ENCODE measurements at regions not wholly inside any gene's neighbourhood (a gene's known extent, or its start where the extent isn't known, plus 50 kb on each side); places are given as distances from the start of the nearest gene placed in this dataset.

DNA sequence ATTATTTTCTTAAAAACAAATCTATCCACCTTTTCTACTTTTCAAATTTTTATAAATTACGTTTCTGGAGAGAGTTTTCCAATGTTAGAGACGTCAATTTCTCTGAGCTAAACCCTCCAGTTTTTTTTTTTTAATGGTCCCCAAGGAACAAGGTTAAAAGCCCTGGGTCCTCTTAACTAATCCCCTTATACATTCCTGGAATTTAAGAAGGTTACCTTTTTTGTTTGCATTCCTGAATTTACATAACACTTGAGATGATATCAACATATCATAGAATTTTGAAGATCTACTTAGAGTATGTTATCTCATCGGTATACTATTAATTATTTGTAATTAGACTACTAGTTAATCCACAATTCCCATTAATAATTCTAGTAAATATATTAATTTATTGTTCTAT lies 662.2 kb upstream of the LRFN5 start:
- DNase-seq (ENCODE audit: low read depth in 2 of 2), result no peak
- no peak overlapping the region for H3K4me3 ChIP-seq (replicated peaks in 1 of 2; ENCODE audit: low read depth in 2 of 2, low read length in 2 of 2)
- TF ChIP-seq, protein P1, sequence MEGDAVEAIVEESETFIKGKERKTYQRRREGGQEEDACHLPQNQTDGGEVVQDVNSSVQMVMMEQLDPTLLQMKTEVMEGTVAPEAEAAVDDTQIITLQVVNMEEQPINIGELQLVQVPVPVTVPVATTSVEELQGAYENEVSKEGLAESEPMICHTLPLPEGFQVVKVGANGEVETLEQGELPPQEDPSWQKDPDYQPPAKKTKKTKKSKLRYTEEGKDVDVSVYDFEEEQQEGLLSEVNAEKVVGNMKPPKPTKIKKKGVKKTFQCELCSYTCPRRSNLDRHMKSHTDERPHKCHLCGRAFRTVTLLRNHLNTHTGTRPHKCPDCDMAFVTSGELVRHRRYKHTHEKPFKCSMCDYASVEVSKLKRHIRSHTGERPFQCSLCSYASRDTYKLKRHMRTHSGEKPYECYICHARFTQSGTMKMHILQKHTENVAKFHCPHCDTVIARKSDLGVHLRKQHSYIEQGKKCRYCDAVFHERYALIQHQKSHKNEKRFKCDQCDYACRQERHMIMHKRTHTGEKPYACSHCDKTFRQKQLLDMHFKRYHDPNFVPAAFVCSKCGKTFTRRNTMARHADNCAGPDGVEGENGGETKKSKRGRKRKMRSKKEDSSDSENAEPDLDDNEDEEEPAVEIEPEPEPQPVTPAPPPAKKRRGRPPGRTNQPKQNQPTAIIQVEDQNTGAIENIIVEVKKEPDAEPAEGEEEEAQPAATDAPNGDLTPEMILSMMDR (IDR thresholded peaks at IDR 0.05; ENCODE audit: low read depth, low read length), result no peak

DNA sequence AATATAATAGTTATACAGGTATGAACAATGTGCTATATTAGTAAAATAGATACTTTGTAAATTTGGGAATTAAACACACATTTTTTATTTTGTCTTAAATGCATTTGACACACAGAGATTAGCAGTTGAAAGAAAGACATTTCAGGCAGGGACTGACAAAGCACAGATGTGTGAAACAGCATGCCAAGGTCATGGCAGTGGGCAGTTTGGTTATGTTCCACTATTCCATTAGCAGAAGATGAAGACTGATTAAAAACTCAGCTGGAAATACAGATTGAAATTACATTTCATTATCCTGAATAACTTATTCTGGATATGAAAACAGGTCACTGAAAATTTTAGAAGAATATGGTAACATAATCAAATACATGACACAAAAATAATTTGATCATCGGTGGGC lies 669.8 kb upstream of the LRFN5 start:
- DNase-seq (ENCODE audit: low read depth in 2 of 2), result no peak

DNA sequence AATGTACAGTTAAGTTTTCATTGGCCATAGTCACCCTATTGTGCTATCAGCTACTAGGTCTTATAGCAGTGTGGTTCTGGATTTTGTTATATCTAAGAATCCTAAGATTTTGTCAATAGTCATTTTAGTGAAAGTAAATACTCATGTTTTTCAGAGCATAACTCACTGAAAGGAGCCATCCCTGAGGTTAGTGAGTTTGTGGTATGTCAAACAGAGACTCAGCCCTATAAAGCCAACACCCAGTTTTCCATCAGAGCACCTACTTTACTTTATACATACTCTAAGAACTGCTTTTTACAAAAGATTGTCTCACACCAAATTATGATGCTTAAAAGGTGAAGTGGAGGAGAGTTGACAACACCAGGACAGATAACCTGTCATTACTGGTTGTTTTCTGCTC lies 686.3 kb upstream of the LRFN5 start:
- no peak for DNase-seq (ENCODE audit: low read depth in 2 of 2)
- TF ChIP-seq, protein P1 (IDR thresholded peaks at IDR 0.05; ENCODE audit: low read depth, low read length), result no peak
- no peak overlapping the region for H3K4me3 ChIP-seq (replicated peaks in 1 of 2; ENCODE audit: low read depth in 2 of 2, low read length in 2 of 2)

More for the DNA sequence above, 669.8 kb upstream of the LRFN5 start:
- H3K4me3 ChIP-seq (replicated peaks in 1 of 2; ENCODE audit: low read depth in 2 of 2, low read length in 2 of 2), result no peak overlapping the region
- TF ChIP-seq, protein P1 (IDR thresholded peaks at IDR 0.05; ENCODE audit: low read depth, low read length), result no peak

DNA sequence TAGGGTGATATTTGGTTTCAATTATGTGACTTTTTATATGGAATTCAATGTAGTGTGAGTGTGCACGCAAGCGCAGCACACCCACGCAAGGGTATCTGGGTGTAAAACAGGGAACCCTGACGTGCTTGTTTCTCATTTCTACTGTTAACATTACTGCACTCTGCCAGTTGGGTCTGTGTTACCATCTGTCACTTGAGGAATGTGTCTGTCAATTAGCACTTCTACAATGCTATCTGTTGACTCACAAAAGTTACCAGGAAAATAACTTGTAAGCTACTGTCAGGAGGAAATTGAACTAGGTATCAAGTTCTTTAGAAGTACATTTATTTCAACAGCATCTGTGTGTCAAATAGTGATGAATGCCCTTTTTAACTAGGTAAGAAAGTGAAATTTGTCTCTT lies 695.5 kb upstream of the LRFN5 start:
- TF ChIP-seq, protein P1 (IDR thresholded peaks at IDR 0.05; ENCODE audit: low read depth, low read length), result no peak
- DNase-seq (ENCODE audit: low read depth in 2 of 2), result no peak
- H3K4me3 ChIP-seq (replicated peaks in 1 of 2; ENCODE audit: low read depth in 2 of 2, low read length in 2 of 2), result no peak overlapping the region

DNA sequence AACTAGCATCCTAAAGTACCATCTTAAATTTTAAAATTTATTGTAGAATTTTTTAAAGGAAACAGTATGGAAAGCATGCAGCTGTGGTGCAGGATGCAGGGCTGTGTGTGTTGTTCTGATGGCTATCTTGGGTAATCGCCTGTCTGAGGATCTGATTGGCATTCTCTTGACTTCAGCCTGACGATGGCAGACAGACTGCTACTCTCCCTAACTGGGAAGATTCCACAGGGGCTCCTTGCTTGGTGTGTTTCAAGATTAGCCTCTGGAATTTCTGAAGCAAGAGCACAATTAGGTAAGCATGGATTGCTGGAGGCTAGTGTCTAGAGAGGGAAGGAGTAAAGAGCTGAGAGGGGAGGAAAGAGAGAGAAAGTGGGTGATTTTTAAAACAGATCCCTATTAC lies 696.8 kb upstream of the LRFN5 start:
- no peak overlapping the region for H3K4me3 ChIP-seq (replicated peaks in 1 of 2; ENCODE audit: low read depth in 2 of 2, low read length in 2 of 2)
- TF ChIP-seq, protein P1 (IDR thresholded peaks at IDR 0.05; ENCODE audit: low read depth, low read length), result no peak
- no peak for DNase-seq (ENCODE audit: low read depth in 2 of 2)

DNA sequence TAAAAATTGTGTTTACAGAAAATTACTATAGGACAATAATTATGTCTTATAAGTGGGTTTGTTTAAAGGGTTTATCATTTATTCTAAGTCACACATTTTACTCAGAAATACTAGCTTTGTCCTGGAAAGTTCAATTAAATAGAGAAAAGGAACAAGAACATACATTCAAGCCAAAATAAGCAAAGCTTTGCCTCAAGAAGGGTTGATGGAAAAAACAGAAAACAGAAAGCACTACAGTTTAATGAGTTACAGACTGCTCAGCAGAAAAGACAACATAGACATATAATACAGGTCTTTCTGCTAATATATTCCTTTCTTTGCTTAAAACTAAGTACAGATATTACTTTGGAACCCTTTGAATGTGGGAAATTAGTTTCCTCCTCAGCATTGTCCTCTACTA lies 703.0 kb upstream of the LRFN5 start:
- no peak overlapping the region for H3K4me3 ChIP-seq (replicated peaks in 1 of 2; ENCODE audit: low read depth in 2 of 2, low read length in 2 of 2)
- TF ChIP-seq, protein P1 (IDR thresholded peaks at IDR 0.05; ENCODE audit: low read depth, low read length), result no peak
- no peak for DNase-seq (ENCODE audit: low read depth in 2 of 2)

DNA sequence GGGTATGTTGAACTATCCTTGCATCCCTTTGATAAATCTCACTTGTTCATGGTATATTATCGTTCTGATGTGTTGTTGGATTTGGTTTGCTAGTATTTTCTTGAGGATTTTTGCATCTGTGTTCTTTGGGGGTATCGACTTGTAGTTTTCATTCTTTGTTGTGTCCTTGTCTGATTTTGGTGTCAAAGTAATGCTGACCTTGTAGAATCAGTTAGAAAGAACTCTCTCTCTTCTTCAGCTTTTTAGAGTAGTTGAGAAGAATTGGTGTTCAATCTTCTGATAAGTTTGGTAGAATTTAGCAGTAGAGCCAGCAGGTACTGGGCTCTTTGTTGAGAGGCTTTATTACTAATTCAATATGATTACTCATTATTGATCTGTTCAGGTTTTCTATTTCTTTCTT lies 707.2 kb upstream of the LRFN5 start:
- TF ChIP-seq, protein P1 (IDR thresholded peaks at IDR 0.05; ENCODE audit: low read depth, low read length), result no peak
- no peak overlapping the region for H3K4me3 ChIP-seq (replicated peaks in 1 of 2; ENCODE audit: low read depth in 2 of 2, low read length in 2 of 2)
- DNase-seq (ENCODE audit: low read depth in 2 of 2), result no peak

Measured in cardiac fibroblast (primary cell).